Liver (tissue), 3 donors: ENCODE measurements at regions not wholly inside any gene's neighbourhood (a gene's known extent, or its start where the extent isn't known, plus 50 kb on each side); places are given as distances from the start of the nearest gene placed in this dataset.

Experiments
- CTCF ChIP-seq: fragments of 150-350 bp; IDR thresholded peaks from 2 replicates; pipeline ENCODE4 v1.5.1; 2017; ENCODE audit warnings: improper control_type of control experiment, low read depth, low read length; ENCODE audit not compliant: missing input control
- HNF4G ChIP-seq: IDR thresholded peaks from 2 replicates; pipeline ENCODE4 v1.6.1; 2016; ENCODE audit warnings: antibody characterized with exemption
- MAX ChIP-seq: IDR thresholded peaks from 2 replicates; pipeline ENCODE4 v1.6.1; 2016; ENCODE audit warnings: antibody characterized with exemption
- TAF1 ChIP-seq: conservative IDR thresholded peaks from 2 replicates; pipeline ENCODE4 v1.6.1; 2016; ENCODE audit warnings: antibody characterized with exemption, mild to moderate bottlenecking
- donor health status: healthy.
- donor health status: healthy.

DNA sequence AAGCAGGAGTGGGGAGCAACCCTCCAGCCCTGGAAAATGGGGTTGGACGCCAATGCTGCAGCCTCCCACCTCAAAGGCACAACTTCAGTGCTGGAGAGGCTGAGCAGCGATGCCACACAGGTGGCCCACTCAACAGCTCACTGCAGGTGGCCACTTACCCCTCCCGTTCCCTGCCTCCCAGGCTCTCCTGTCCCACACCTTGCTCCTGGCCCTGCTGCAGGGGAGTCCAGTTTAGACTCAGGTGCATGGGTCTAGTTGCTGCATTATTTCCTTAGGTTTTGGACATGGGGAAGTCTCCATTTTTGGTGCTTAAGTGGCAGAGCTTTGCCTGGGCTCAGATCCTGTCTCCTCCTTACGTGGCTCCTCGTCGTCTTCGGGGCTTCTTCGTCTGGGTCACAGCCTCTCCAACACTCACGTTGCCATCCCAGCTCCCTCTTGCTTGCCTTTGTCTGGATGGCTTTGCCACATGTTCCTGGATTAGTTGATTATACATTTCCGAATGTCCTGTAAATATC, 898.3 kb downstream of the BRD1 start:
- TF ChIP-seq CTCF (no peak), HNF4G (no peak), TAF1 (no peak), MAX (no peak)
